ENCODE measurements at regions not wholly inside any gene's neighbourhood (a gene's known extent, or its start where the extent isn't known, plus 50 kb on each side); places are given as distances from the start of the nearest gene placed in this dataset.

- no peak for TF ChIP-seq POLR2A (IDR thresholded peaks at IDR 0.05)
- no peak for TF ChIP-seq CTCF (IDR thresholded peaks at IDR 0.05)
Observed at GRCh38 chr12:93273834-93274564, 103.7 kb upstream of the NUDT4 start.

Measured in tibial nerve (tissue), 3 donors.